Cardiac muscle cell (in vitro differentiated cells and primary cell): ENCODE measurements at regions not wholly inside any gene's neighbourhood (a gene's known extent, or its start where the extent isn't known, plus 50 kb on each side); places are given as distances from the start of the nearest gene placed in this dataset.

Experiments
- DNase-seq, 2 donors: peaks; one replicate each; pipeline versions ENCODE4 v3.0.0 to v3.0.0-alpha.2; 2010 to 2017; ENCODE audit warnings: low read depth in 1 of 2, low spot score in 1 of 2
- H3K27ac ChIP-seq: fragments of 200-600 bp; sonication (generic); 2 replicates; pipeline ENCODE4 v1.5.1; 2016
- H3K27me3 ChIP-seq: fragments of 200-600 bp; sonication (generic); 2 replicates; pipeline ENCODE4 v1.6.0; 2016; ENCODE audit warnings: control low read depth
- H3K36me3 ChIP-seq: fragments of 200-600 bp; sonication (generic); 2 replicates; pipeline ENCODE4 v1.5.1; 2016; ENCODE audit warnings: control low read depth
- H3K4me1 ChIP-seq: fragments of 200-600 bp; sonication (generic); 2 replicates; pipeline ENCODE4 v1.8.1; 2017; ENCODE audit warnings: low read depth, mild to moderate bottlenecking, mixed run types
- H3K4me3 ChIP-seq: fragments of 200-600 bp; sonication (generic); 2 replicates; pipeline ENCODE4 v1.5.1; 2016; ENCODE audit warnings: mild to moderate bottlenecking
- H3K9me3 ChIP-seq: fragments of 200-600 bp; sonication (generic); 2 replicates; pipeline ENCODE4 v1.5.1; 2017; ENCODE audit warnings: low read depth, mild to moderate bottlenecking, control low read depth
- TF ChIP-seq, protein P1 (sequence below): IDR thresholded peaks from 2 replicates; pipeline ENCODE4 v1.5.1; 2012; ENCODE audit warnings: low read depth, mild to moderate bottlenecking, low read length

DNA sequence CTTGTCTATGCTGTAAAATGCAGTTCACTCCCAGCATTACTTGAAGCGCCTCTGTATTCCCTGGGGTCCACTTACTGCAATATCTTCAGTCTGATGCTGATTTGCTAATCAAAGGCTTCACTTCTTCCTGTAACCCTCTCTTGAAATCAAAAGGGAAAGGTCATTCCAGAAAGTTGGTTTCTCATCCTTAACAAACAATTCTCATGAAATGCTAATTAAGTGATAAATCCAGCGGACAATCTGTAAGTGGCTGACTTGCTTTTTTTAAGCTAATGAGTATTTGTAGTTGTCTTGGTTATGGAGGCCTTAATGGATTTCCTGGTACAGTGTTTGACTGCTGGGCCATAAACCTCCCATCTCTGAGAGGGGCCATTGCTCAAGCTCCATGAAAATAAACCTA is 499.6 kb upstream of the HS6ST1 start:
- Histone ChIP-seq H3K9me3 (no peaks in the 10 kb centered on the region), H3K4me1 (no peaks in the 10 kb centered on the region), H3K27ac (no peak overlapping the region), H3K4me3 (no peak overlapping the region), H3K36me3 (no peaks in the 10 kb centered on the region), H3K27me3 (no peaks in the 10 kb centered on the region)
- TF ChIP-seq, protein P1, sequence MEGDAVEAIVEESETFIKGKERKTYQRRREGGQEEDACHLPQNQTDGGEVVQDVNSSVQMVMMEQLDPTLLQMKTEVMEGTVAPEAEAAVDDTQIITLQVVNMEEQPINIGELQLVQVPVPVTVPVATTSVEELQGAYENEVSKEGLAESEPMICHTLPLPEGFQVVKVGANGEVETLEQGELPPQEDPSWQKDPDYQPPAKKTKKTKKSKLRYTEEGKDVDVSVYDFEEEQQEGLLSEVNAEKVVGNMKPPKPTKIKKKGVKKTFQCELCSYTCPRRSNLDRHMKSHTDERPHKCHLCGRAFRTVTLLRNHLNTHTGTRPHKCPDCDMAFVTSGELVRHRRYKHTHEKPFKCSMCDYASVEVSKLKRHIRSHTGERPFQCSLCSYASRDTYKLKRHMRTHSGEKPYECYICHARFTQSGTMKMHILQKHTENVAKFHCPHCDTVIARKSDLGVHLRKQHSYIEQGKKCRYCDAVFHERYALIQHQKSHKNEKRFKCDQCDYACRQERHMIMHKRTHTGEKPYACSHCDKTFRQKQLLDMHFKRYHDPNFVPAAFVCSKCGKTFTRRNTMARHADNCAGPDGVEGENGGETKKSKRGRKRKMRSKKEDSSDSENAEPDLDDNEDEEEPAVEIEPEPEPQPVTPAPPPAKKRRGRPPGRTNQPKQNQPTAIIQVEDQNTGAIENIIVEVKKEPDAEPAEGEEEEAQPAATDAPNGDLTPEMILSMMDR = no peak
- DNase-seq = no peak

GRCh38 chr2:128818704-128819491 is 500.2 kb upstream of the HS6ST1 start:
- H3K36me3 ChIP-seq = no peaks in the 10 kb centered on the region
- H3K9me3 ChIP-seq = no peaks in the 10 kb centered on the region
- no peak overlapping the region for H3K27ac ChIP-seq
- TF ChIP-seq, protein P1 = no peak
- no peaks in the 10 kb centered on the region for H3K4me1 ChIP-seq
- H3K27me3 ChIP-seq = no peaks in the 10 kb centered on the region
- H3K4me3 ChIP-seq = no peak overlapping the region
- DNase-seq = no peak

- TF ChIP-seq, protein P1 = no peak
- no peaks in the 10 kb centered on the region for H3K27me3 ChIP-seq
- H3K4me3 ChIP-seq = no peak overlapping the region
- DNase-seq = no peak
- no peaks in the 10 kb centered on the region for H3K4me1 ChIP-seq
- no peak overlapping the region for H3K27ac ChIP-seq
- H3K36me3 ChIP-seq = no peaks in the 10 kb centered on the region
- no peaks in the 10 kb centered on the region for H3K9me3 ChIP-seq
Observed at GRCh38 chr2:128820452-128820851, 501.8 kb upstream of the HS6ST1 start.

- no peak overlapping the region for H3K27ac ChIP-seq
- no peaks in the 10 kb centered on the region for H3K27me3 ChIP-seq
- no peaks in the 10 kb centered on the region for H3K4me1 ChIP-seq
- H3K4me3 ChIP-seq = no peak overlapping the region
- H3K9me3 ChIP-seq = no peaks in the 10 kb centered on the region
- DNase-seq = no peak
- TF ChIP-seq, protein P1 = no peak
- no peaks in the 10 kb centered on the region for H3K36me3 ChIP-seq
Observed at GRCh38 chr2:128821010-128821409, 502.3 kb upstream of the HS6ST1 start.

DNA sequence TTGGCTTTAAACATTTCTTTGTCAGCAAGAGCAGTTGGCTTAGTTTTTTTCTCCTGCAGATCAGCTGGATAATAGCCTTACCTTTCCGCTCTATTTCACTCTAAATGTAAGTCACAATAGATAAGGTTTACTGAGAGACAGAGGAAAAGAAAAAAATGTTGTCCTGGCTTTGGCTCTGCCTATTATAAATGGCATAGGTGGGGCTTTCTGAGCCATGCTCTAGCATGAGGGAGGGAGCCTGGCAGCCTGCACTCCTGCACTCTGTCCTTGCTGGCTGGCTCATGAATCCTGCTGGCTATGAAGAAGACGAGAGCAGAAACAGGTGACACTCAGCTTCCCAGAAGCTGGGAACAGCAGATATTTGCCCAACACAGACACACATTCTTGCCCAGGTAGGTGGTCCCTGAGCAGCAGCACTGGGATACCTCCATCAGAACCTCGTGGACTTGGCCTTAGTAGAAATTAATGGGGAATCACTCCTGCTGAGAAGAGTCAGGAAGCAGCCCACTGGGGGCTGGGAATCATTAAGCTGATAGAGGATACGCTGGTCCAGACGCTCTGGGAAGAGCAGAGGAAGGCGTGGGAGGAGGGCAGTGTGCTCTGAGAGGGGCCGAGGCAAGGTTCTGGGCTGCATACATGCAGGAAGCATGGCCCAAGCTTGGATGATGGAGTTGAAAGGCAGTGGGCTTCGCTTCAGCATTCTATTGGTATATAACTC is 514.4 kb upstream of the HS6ST1 start:
- H3K36me3 ChIP-seq = no peaks in the 10 kb centered on the region
- H3K9me3 ChIP-seq = no peaks in the 10 kb centered on the region
- TF ChIP-seq, protein P1 = no peak
- no peak overlapping the region for H3K27ac ChIP-seq
- peak; percentile 17 to 21 for DNase-seq
- no peaks in the 10 kb centered on the region for H3K4me1 ChIP-seq
- no peaks in the 10 kb centered on the region for H3K27me3 ChIP-seq
- no peak overlapping the region for H3K4me3 ChIP-seq
